DOHH2 (cell line): ENCODE measurements at regions not wholly inside any gene's neighbourhood (a gene's known extent, or its start where the extent isn't known, plus 50 kb on each side); places are given as distances from the start of the nearest gene placed in this dataset.

Experiments used
- H3F3A ChIP-seq: fragments of 200-600 bp; sonication (generic), shearing (Covaris generic); 2 replicates; pipeline ENCODE4 v1.6.0; 2016; ENCODE audit warnings: antibody characterized with exemption, mild to moderate bottlenecking; ENCODE audit not compliant: control insufficient read depth, insufficient read depth
- H3K27ac ChIP-seq: fragments of 200-600 bp; sonication (generic); 2 replicates; pipeline ENCODE4 v1.5.1; 2014; ENCODE audit warnings: low read depth, mild to moderate bottlenecking, low read length, moderate library complexity
- H3K27me3 ChIP-seq: fragments of 200-600 bp; sonication (generic); 2 replicates; pipeline ENCODE4 v1.6.1; 2014; ENCODE audit warnings: mild to moderate bottlenecking, low read length, mixed read lengths; ENCODE audit not compliant: control insufficient read depth
- H3K36me3 ChIP-seq: fragments of 200-600 bp; sonication (generic); 2 replicates; pipeline ENCODE4 v1.6.1; 2014; ENCODE audit warnings: mild to moderate bottlenecking, low read length, moderate library complexity, mixed read lengths; ENCODE audit not compliant: control insufficient read depth
- H3K4me1 ChIP-seq: fragments of 200-600 bp; sonication (generic); 2 replicates; pipeline ENCODE4 v1.6.1; 2014; ENCODE audit warnings: mild to moderate bottlenecking, low read length, mixed read lengths; ENCODE audit not compliant: control insufficient read depth
- H3K4me2 ChIP-seq: fragments of 200-600 bp; sonication (generic); 2 replicates; pipeline ENCODE4 v1.6.0; 2014; ENCODE audit warnings: mild to moderate bottlenecking, low read length, moderate library complexity
- H3K4me3 ChIP-seq: fragments of 200-600 bp; sonication (generic); 2 replicates; pipeline ENCODE4 v1.5.1; 2014; ENCODE audit warnings: mild to moderate bottlenecking, low read length, mixed read lengths
- H3K79me2 ChIP-seq: fragments of 200-600 bp; sonication (generic); 2 replicates; pipeline ENCODE4 v1.6.1; 2014; ENCODE audit warnings: mild to moderate bottlenecking, low read length, mixed read lengths; ENCODE audit not compliant: control insufficient read depth
- H3K9me2 ChIP-seq: fragments of 200-600 bp; sonication (generic); replicated peaks from 2 replicates; pipeline ENCODE4 v1.6.1; 2014; ENCODE audit warnings: mild to moderate bottlenecking, low read length, mixed read lengths; ENCODE audit not compliant: control insufficient read depth
- H3K9me3 ChIP-seq: fragments of 200-600 bp; sonication (generic); 2 replicates; pipeline ENCODE4 v1.6.1; 2014; ENCODE audit warnings: antibody characterized with exemption, low read length, mixed read lengths; ENCODE audit not compliant: control insufficient read depth, insufficient read depth
- H4K20me1 ChIP-seq: fragments of 200-600 bp; sonication (generic); 2 replicates; pipeline ENCODE4 v1.6.0; 2014; ENCODE audit warnings: low read depth, mild to moderate bottlenecking, antibody characterized with exemption, low read length, moderate library complexity; ENCODE audit not compliant: control insufficient read depth, insufficient read depth
- CTCF ChIP-seq: fragments of 200-600 bp; sonication (generic); IDR thresholded peaks from one replicate; pipeline ENCODE4 v1.5.1; 2014; ENCODE audit warnings: antibody characterized with exemption, mild to moderate bottlenecking, low read depth, low read length; ENCODE audit not compliant: poor library complexity, severe bottlenecking
- EZH2phosphoT487 ChIP-seq: fragments of 200-600 bp; sonication (generic); IDR thresholded peaks from 2 replicates; pipeline ENCODE4 v1.6.1; 2017; ENCODE audit warnings: borderline replicate concordance, mild to moderate bottlenecking, antibody characterized with exemption, low read length, moderate library complexity, mixed read lengths

DNA sequence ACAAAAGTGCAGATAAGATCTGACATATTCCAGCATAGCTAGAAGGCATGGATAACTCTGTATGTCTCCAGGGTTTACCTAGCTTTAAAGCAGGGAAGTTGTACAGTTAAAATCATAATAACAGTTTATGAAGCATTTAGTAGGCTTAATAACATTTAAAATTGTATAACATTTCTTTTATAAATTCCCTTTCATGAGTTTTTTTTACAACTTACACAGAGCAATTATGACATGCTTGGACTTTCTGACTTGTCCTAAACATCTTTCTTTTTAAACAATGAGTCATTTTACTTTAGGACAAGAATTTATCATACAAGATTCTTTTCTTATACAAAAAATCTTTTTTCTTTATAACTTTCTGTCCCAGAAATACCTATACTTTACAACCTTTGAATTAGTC is 408.5 kb upstream of the NEGR1 start:
- TF ChIP-seq CTCF (no peak), EZH2phosphoT487 (no peak)
- H3K9me3 ChIP-seq = peaks cover 4% of the 10 kb centered on the region; the same call in 1 of the 2 replicates
- no peaks in the 10 kb centered on the region for H3K9me2 ChIP-seq
- no peaks in the 10 kb centered on the region for H3K79me2 ChIP-seq
- no peak overlapping the region for H3K4me3 ChIP-seq
- no peaks in the 10 kb centered on the region for H3F3A ChIP-seq
- no peaks in the 10 kb centered on the region for H3K27me3 ChIP-seq
- H3K4me1 ChIP-seq = no peaks in the 10 kb centered on the region
- no peaks in the 10 kb centered on the region for H4K20me1 ChIP-seq
- H3K4me2 ChIP-seq = no peak overlapping the region
- H3K36me3 ChIP-seq = no peaks in the 10 kb centered on the region
- no peak overlapping the region for H3K27ac ChIP-seq

DNA sequence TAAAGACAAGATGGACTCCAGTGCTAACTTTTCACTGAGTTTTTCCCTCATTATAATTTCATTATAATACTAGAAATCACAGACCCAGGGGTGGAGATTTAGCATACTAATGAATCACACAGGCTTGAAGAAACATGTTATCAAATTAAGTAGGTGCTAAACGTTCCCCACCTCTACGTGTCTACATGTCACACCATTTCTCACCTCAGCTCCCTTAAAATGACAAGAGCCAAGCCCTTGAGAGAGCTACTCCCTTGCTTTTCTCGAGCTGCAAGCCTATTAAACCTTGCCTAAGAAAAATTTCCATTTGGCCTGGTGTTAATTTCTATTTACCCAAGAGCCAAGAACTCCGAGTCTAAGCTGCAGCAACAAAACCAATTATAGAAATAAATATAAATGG is 396.3 kb upstream of the NEGR1 start:
- no peaks in the 10 kb centered on the region for H3F3A ChIP-seq
- H3K4me2 ChIP-seq = no peak overlapping the region
- no peaks in the 10 kb centered on the region for H3K27me3 ChIP-seq
- no peaks in the 10 kb centered on the region for H4K20me1 ChIP-seq
- H3K4me3 ChIP-seq = no peak overlapping the region
- no peak overlapping the region for H3K27ac ChIP-seq
- TF ChIP-seq CTCF (no peak), EZH2phosphoT487 (no peak)
- H3K79me2 ChIP-seq = no peaks in the 10 kb centered on the region
- H3K9me2 ChIP-seq = no peaks in the 10 kb centered on the region
- no peaks in the 10 kb centered on the region for H3K9me3 ChIP-seq
- no peaks in the 10 kb centered on the region for H3K4me1 ChIP-seq
- no peaks in the 10 kb centered on the region for H3K36me3 ChIP-seq

DNA sequence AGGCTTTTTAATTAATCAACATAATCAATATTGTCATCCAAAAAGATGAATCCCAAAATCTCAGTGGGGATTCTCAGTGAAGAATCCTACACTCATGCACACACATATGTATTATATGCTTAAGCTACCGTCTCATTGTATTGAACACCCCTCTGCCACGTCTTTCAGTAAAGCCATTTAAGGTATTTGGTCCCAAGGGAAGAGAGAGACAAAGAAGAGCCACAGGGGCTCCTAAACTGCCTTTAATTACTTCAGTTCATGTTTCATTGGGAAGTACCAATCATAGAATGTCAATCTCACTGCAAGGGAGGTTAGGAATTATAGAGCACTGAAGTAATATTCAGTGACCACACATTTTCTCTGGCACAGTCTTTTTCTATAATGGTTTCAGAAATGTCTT is 388.6 kb upstream of the NEGR1 start:
- Histone ChIP-seq H4K20me1 (no peaks in the 10 kb centered on the region), H3K9me2 (no peaks in the 10 kb centered on the region), H3K4me1 (no peaks in the 10 kb centered on the region), H3K79me2 (no peaks in the 10 kb centered on the region), H3K27ac (no peak overlapping the region), H3F3A (no peaks in the 10 kb centered on the region), H3K9me3 (no peaks in the 10 kb centered on the region), H3K4me3 (no peak overlapping the region), H3K27me3 (no peaks in the 10 kb centered on the region), H3K4me2 (no peak overlapping the region), H3K36me3 (no peaks in the 10 kb centered on the region)
- no peak for TF ChIP-seq CTCF
- TF ChIP-seq EZH2phosphoT487 = no peak

GRCh38 chr1:72662918-72663317 is 380.6 kb upstream of the NEGR1 start:
- TF ChIP-seq CTCF = no peak
- no peaks in the 10 kb centered on the region for H3K27me3 ChIP-seq
- H4K20me1 ChIP-seq = no peaks in the 10 kb centered on the region
- H3F3A ChIP-seq = no peaks in the 10 kb centered on the region
- no peaks in the 10 kb centered on the region for H3K9me3 ChIP-seq
- no peaks in the 10 kb centered on the region for H3K9me2 ChIP-seq
- no peak overlapping the region for H3K4me3 ChIP-seq
- no peaks in the 10 kb centered on the region for H3K4me1 ChIP-seq
- H3K4me2 ChIP-seq = no peak overlapping the region
- H3K27ac ChIP-seq = no peak overlapping the region
- no peaks in the 10 kb centered on the region for H3K36me3 ChIP-seq
- H3K79me2 ChIP-seq = no peaks in the 10 kb centered on the region
